ENCODE measurements at regions not wholly inside any gene's neighbourhood (a gene's known extent, or its start where the extent isn't known, plus 50 kb on each side); places are given as distances from the start of the nearest gene placed in this dataset.

- DNase-seq (ENCODE audit: low read depth in 4 of 4, low spot score in 2 of 4): no peak
Observed at GRCh38 chr2:223221139-223221835, 169.3 kb downstream of the KCNE4 start.

- DNase-seq (ENCODE audit: low read depth in 4 of 4, low spot score in 2 of 4): no peak
Observed at GRCh38 chr2:223222397-223222796, 170.4 kb downstream of the KCNE4 start.

- DNase-seq (ENCODE audit: low read depth in 4 of 4, low spot score in 2 of 4): no peak
Observed at GRCh38 chr2:223223156-223223555, 171.2 kb downstream of the KCNE4 start.

- no peak for DNase-seq (ENCODE audit: low read depth in 4 of 4, low spot score in 2 of 4)
Observed at GRCh38 chr2:223225266-223225665, 173.3 kb downstream of the KCNE4 start.

GRCh38 chr2:223226264-223226663, 174.3 kb downstream of the KCNE4 start:
- no peak for DNase-seq (ENCODE audit: low read depth in 4 of 4, low spot score in 2 of 4)

GRCh38 chr2:223227338-223227737, 175.3 kb downstream of the KCNE4 start:
- DNase-seq (ENCODE audit: low read depth in 4 of 4, low spot score in 2 of 4): no peak

- DNase-seq (ENCODE audit: low read depth in 4 of 4, low spot score in 2 of 4): no peak
Observed at GRCh38 chr2:223228871-223229270, 176.9 kb downstream of the KCNE4 start.

- DNase-seq (ENCODE audit: low read depth in 4 of 4, low spot score in 2 of 4): no peak
Observed at GRCh38 chr2:223230352-223230751, 178.4 kb downstream of the KCNE4 start.

- no peak for DNase-seq (ENCODE audit: low read depth in 4 of 4, low spot score in 2 of 4)
Observed at GRCh38 chr2:223232285-223232684, 180.3 kb downstream of the KCNE4 start.

GRCh38 chr2:223232896-223233295, 180.9 kb downstream of the KCNE4 start:
- DNase-seq (ENCODE audit: low read depth in 4 of 4, low spot score in 2 of 4): no peak

- DNase-seq (ENCODE audit: low read depth in 4 of 4, low spot score in 2 of 4): no peak
Observed at GRCh38 chr2:223235986-223236385, 184.0 kb downstream of the KCNE4 start.

GRCh38 chr2:223238301-223238700, 186.3 kb downstream of the KCNE4 start:
- no peak for DNase-seq (ENCODE audit: low read depth in 4 of 4, low spot score in 2 of 4)

- DNase-seq (ENCODE audit: low read depth in 4 of 4, low spot score in 2 of 4): no peak
Observed at GRCh38 chr2:223243233-223243632, 191.2 kb downstream of the KCNE4 start.

- no peak for DNase-seq (ENCODE audit: low read depth in 4 of 4, low spot score in 2 of 4)
Observed at GRCh38 chr2:223247136-223247535, 195.1 kb downstream of the KCNE4 start.

GRCh38 chr2:223251656-223252229, 199.8 kb downstream of the KCNE4 start:
- no peak for DNase-seq (ENCODE audit: low read depth in 4 of 4, low spot score in 2 of 4)

GRCh38 chr2:223260681-223261080, 208.7 kb downstream of the KCNE4 start:
- no peak for DNase-seq (ENCODE audit: low read depth in 4 of 4, low spot score in 2 of 4)

GRCh38 chr2:223262946-223263345, 211.0 kb downstream of the KCNE4 start:
- no peak for DNase-seq (ENCODE audit: low read depth in 4 of 4, low spot score in 2 of 4)

- DNase-seq (ENCODE audit: low read depth in 4 of 4, low spot score in 2 of 4): no peak
Observed at GRCh38 chr2:223264541-223265193, 212.7 kb downstream of the KCNE4 start.

- DNase-seq (ENCODE audit: low read depth in 4 of 4, low spot score in 2 of 4): no peak
Observed at GRCh38 chr2:223267160-223267951, 215.4 kb downstream of the KCNE4 start.

- no peak for DNase-seq (ENCODE audit: low read depth in 4 of 4, low spot score in 2 of 4)
Observed at GRCh38 chr2:223269386-223269785, 217.4 kb downstream of the KCNE4 start.

- DNase-seq (ENCODE audit: low read depth in 4 of 4, low spot score in 2 of 4): no peak
Observed at GRCh38 chr2:223270548-223270947, 218.6 kb downstream of the KCNE4 start.
